H9 (cell line): ENCODE measurements at regions not wholly inside any gene's neighbourhood (a gene's known extent, or its start where the extent isn't known, plus 50 kb on each side); places are given as distances from the start of the nearest gene placed in this dataset.

Experiments used
- DNase-seq: peaks from one replicate; pipeline ENCODE4 v3.0.0-alpha.2; 2017
- H2AFZ ChIP-seq: one replicate; pipeline ENCODE4 v1.6.1; 2013; ENCODE audit warnings: mild to moderate bottlenecking, low read length, control low read depth, moderate library complexity
- H2AK5ac ChIP-seq: 2 replicates; pipeline ENCODE4 v1.6.1; 2013; ENCODE audit warnings: low read length, control low read depth, mixed read lengths; ENCODE audit not compliant: insufficient read length
- H2BK120ac ChIP-seq: one replicate; pipeline ENCODE4 v1.6.1; 2013; ENCODE audit warnings: low read depth, mild to moderate bottlenecking, low read length, control low read depth, inconsistent platforms; ENCODE audit not compliant: poor library complexity, severe bottlenecking
- H2BK12ac ChIP-seq: 2 replicates; pipeline ENCODE4 v1.6.1; 2013; ENCODE audit warnings: low read length, control low read depth, mixed read lengths, low read depth; ENCODE audit not compliant: insufficient read length
- H2BK15ac ChIP-seq: 2 replicates; pipeline ENCODE4 v1.6.1; 2013; ENCODE audit warnings: low read depth, low read length, control low read depth
- H2BK20ac ChIP-seq: one replicate; pipeline ENCODE4 v1.6.1; 2013; ENCODE audit warnings: low read depth, mild to moderate bottlenecking, low read length, control low read depth, inconsistent platforms; ENCODE audit not compliant: poor library complexity, severe bottlenecking
- H2BK5ac ChIP-seq: 2 replicates; pipeline ENCODE4 v1.6.1; 2013; ENCODE audit warnings: low read length, control low read depth, mixed read lengths; ENCODE audit not compliant: insufficient read length
- H3K14ac ChIP-seq: 2 replicates; pipeline ENCODE4 v1.6.1; 2013; ENCODE audit warnings: low read length, control low read depth; ENCODE audit not compliant: insufficient read depth
- H3K18ac ChIP-seq: 2 replicates; pipeline ENCODE4 v1.6.1; 2013; ENCODE audit warnings: low read depth, mild to moderate bottlenecking, mixed read lengths, low read length, control low read depth; ENCODE audit not compliant: insufficient read length
- H3K23ac ChIP-seq: 2 replicates; pipeline ENCODE4 v1.6.1; 2013; ENCODE audit warnings: low read length, control low read depth, mixed read lengths, low read depth; ENCODE audit not compliant: insufficient read length
- H3K23me2 ChIP-seq: 2 replicates; pipeline ENCODE4 v1.6.1; 2013; ENCODE audit warnings: low read depth, mild to moderate bottlenecking, mixed read lengths, low read length, control low read depth; ENCODE audit not compliant: insufficient read length, poor library complexity, severe bottlenecking
- H3K27ac ChIP-seq: 2 replicates; pipeline ENCODE4 v1.5.1; 2013; ENCODE audit warnings: low read length, control low read depth, mixed read lengths, low read depth; ENCODE audit not compliant: insufficient read length
- H3K27me3 ChIP-seq: 2 replicates; pipeline ENCODE4 v1.6.1; 2013; ENCODE audit warnings: low read length, control low read depth, inconsistent platforms; ENCODE audit not compliant: insufficient read depth
- H3K4ac ChIP-seq: 2 replicates; pipeline ENCODE4 v1.6.1; 2013; ENCODE audit warnings: low read depth, mild to moderate bottlenecking, control low read depth, inconsistent platforms, low read length, moderate library complexity
- H3K4me1 ChIP-seq: 2 replicates; pipeline ENCODE4 v1.6.1; 2013; ENCODE audit warnings: low read length, control low read depth, inconsistent platforms; ENCODE audit not compliant: insufficient read depth
- H3K4me2 ChIP-seq: 2 replicates; pipeline ENCODE4 v1.6.1; 2013; ENCODE audit warnings: low read length, control low read depth, mixed read lengths; ENCODE audit not compliant: insufficient read length, insufficient read depth
- H3K56ac ChIP-seq: 2 replicates; pipeline ENCODE4 v1.6.1; 2013; ENCODE audit warnings: low read depth, mild to moderate bottlenecking, mixed read lengths, low read length, control low read depth; ENCODE audit not compliant: insufficient read length
- H3K79me1 ChIP-seq: 2 replicates; pipeline ENCODE4 v1.6.1; 2013; ENCODE audit warnings: low read depth, mild to moderate bottlenecking, moderate library complexity, low read length, control low read depth, inconsistent platforms; ENCODE audit not compliant: insufficient read depth, poor library complexity, severe bottlenecking
- H3K79me2 ChIP-seq: 2 replicates; pipeline ENCODE4 v1.6.1; 2013; ENCODE audit warnings: low read length, control low read depth, inconsistent platforms; ENCODE audit not compliant: insufficient read depth
- H3K9ac ChIP-seq: 2 replicates; pipeline ENCODE4 v1.6.1; 2013; ENCODE audit warnings: low read length, control low read depth, mixed read lengths; ENCODE audit not compliant: insufficient read length; ENCODE audit errors: extremely low read depth
- H3K9me3 ChIP-seq: one replicate; pipeline ENCODE4 v1.6.1; 2013; ENCODE audit warnings: low read depth, low read length, inconsistent platforms; ENCODE audit not compliant: control insufficient read depth
- H3T11ph ChIP-seq: one replicate; pipeline ENCODE4 v1.6.1; 2013; ENCODE audit warnings: mild to moderate bottlenecking, low read length, control low read depth, inconsistent platforms
- H4K20me1 ChIP-seq: one replicate; pipeline ENCODE4 v1.6.1; 2013; ENCODE audit not compliant: control insufficient read depth, insufficient read length, insufficient read depth
- H4K5ac ChIP-seq: 2 replicates; pipeline ENCODE4 v1.6.1; 2013; ENCODE audit warnings: low read depth, mild to moderate bottlenecking, mixed read lengths, low read length, control low read depth; ENCODE audit not compliant: insufficient read length
- H4K8ac ChIP-seq: replicated peaks from 2 replicates; pipeline ENCODE4 v1.6.1; 2013; ENCODE audit warnings: low read length, control low read depth, mixed read lengths, low read depth; ENCODE audit not compliant: insufficient read length
- H4K91ac ChIP-seq: 2 replicates; pipeline ENCODE4 v1.6.1; 2013; ENCODE audit warnings: low read depth, mild to moderate bottlenecking, moderate library complexity, mixed read lengths, low read length, control low read depth; ENCODE audit not compliant: insufficient read length
- H3K27ac Mint-ChIP-seq, 3 experiments: 2 replicates in 2 of 3; 3 replicates in 1 of 3; pipeline ENCODE4 v1.8.0; 2020 to 2021; ENCODE audit warnings: mixed read lengths in 3 of 3, mild to moderate bottlenecking in 1 of 3, moderate library complexity in 1 of 3
- H3K27me3 Mint-ChIP-seq: 2 replicates; pipeline ENCODE4 v1.8.0; 2021; ENCODE audit warnings: low read depth, mild to moderate bottlenecking, moderate library complexity, mixed read lengths
- H3K36me3 Mint-ChIP-seq, 3 experiments: 2 replicates in 2 of 3; 3 replicates in 1 of 3; pipeline ENCODE4 v1.8.0; 2020 to 2021; ENCODE audit warnings: low read depth in 3 of 3, mixed read lengths in 3 of 3; ENCODE audit not compliant: insufficient read depth in 1 of 3
- H3K4me1 Mint-ChIP-seq, 2 experiments: 2 replicates each; pipeline ENCODE4 v1.8.0; 2020; ENCODE audit warnings: mixed read lengths in 2 of 2
- H3K4me3 Mint-ChIP-seq, 2 experiments: 2 replicates in 1 of 2; 3 replicates in 1 of 2; pipeline ENCODE4 v1.8.0; 2020 to 2021; ENCODE audit warnings: mild to moderate bottlenecking in 2 of 2, mixed read lengths in 2 of 2, moderate library complexity in 1 of 2
- H3K9me3 Mint-ChIP-seq, 2 experiments: 2 replicates in 1 of 2; 3 replicates in 1 of 2; pipeline ENCODE4 v1.8.0; 2020; ENCODE audit warnings: mild to moderate bottlenecking in 2 of 2, mixed read lengths in 2 of 2, moderate library complexity in 1 of 2
- WGBS: extraction: QIAGEN DNeasy Blood & Tissue Kit; methylation state at CpG from one replicate; pipeline ENCODE4 v1.1.7; 2013; ENCODE audit warnings: missing lambda C conversion rate, low lambda C conversion rate, mixed read lengths; ENCODE audit not compliant: insufficient read length; ENCODE audit errors: extremely low coverage; 5-methylcytosine and 5-hydroxymethylcytosine counted together
- TF ChIP-seq, protein P1 (sequence below): fragments of 200-600 bp; sonication (generic); conservative IDR thresholded peaks from 3 replicates; pipeline ENCODE4 v1.8.0; 2021; ENCODE audit warnings: antibody characterized with exemption, mild to moderate bottlenecking

DNA sequence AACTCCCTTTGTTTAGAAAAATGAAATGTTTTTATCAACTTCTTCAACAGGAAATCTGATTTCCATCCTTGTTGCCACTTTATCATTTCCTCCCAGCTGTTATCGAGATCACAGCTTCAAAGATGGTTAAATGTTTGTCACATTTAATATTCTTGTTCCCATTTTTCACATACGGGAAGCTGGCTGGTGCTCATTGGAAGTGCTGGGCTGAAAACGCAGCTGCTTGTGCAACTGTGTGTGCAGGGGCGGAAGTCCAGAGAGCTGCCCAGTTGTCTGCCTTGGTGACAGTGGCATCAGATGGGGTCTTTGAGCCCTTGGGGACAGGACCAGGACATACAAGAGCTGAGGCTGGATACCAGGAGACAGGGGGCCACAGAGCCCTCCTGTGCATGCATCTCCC lies 549.2 kb upstream of the CDH11 start:
- Histone ChIP-seq H3K79me2 (no peaks in the 10 kb centered on the region), H3K9ac (no peak overlapping the region), H3K4ac (no peak overlapping the region), H2BK5ac (no peak overlapping the region), H3K14ac (no peak overlapping the region), H3K4me2 (no peak overlapping the region), H2BK20ac (no peak overlapping the region), H2AFZ (no peak overlapping the region), H3K23ac (no peak overlapping the region), H2BK12ac (no peak overlapping the region), H3K9me3 (no peaks in the 10 kb centered on the region), H3K79me1 (no peaks in the 10 kb centered on the region), H3K27ac (no peak overlapping the region), H3T11ph (no peak overlapping the region), H3K18ac (no peak overlapping the region), H4K8ac (no peak overlapping the region), H3K27me3 (no peaks in the 10 kb centered on the region; the same call in 1 of the 2 replicates), H3K23me2 (no peaks in the 10 kb centered on the region), H2BK15ac (no peak overlapping the region), H3K56ac (no peak overlapping the region), H2BK120ac (no peak overlapping the region), H4K5ac (no peak overlapping the region), H2AK5ac (no peak overlapping the region), H4K20me1 (no peaks in the 10 kb centered on the region), H3K4me1 (no peaks in the 10 kb centered on the region), H4K91ac (no peak overlapping the region)
- no CpG with 5 or more reads among the region's 4 CpGs for WGBS
- no peaks in the 10 kb centered on the region for H3K9me3 Mint-ChIP-seq
- peaks cover 13 to 20% of the 10 kb centered on the region in 2 experiments for H3K4me1 Mint-ChIP-seq
- DNase-seq = no peak
- no peak overlapping the region for H3K27ac Mint-ChIP-seq
- no peaks in the 10 kb centered on the region for H3K36me3 Mint-ChIP-seq
- TF ChIP-seq, protein P1, sequence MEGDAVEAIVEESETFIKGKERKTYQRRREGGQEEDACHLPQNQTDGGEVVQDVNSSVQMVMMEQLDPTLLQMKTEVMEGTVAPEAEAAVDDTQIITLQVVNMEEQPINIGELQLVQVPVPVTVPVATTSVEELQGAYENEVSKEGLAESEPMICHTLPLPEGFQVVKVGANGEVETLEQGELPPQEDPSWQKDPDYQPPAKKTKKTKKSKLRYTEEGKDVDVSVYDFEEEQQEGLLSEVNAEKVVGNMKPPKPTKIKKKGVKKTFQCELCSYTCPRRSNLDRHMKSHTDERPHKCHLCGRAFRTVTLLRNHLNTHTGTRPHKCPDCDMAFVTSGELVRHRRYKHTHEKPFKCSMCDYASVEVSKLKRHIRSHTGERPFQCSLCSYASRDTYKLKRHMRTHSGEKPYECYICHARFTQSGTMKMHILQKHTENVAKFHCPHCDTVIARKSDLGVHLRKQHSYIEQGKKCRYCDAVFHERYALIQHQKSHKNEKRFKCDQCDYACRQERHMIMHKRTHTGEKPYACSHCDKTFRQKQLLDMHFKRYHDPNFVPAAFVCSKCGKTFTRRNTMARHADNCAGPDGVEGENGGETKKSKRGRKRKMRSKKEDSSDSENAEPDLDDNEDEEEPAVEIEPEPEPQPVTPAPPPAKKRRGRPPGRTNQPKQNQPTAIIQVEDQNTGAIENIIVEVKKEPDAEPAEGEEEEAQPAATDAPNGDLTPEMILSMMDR = no peak
- H3K4me3 Mint-ChIP-seq = no peak overlapping the region
- H3K27me3 Mint-ChIP-seq = peaks cover 1% of the 10 kb centered on the region
